ENCODE measurements at regions not wholly inside any gene's neighbourhood (a gene's known extent, or its start where the extent isn't known, plus 50 kb on each side); places are given as distances from the start of the nearest gene placed in this dataset.

DNA sequence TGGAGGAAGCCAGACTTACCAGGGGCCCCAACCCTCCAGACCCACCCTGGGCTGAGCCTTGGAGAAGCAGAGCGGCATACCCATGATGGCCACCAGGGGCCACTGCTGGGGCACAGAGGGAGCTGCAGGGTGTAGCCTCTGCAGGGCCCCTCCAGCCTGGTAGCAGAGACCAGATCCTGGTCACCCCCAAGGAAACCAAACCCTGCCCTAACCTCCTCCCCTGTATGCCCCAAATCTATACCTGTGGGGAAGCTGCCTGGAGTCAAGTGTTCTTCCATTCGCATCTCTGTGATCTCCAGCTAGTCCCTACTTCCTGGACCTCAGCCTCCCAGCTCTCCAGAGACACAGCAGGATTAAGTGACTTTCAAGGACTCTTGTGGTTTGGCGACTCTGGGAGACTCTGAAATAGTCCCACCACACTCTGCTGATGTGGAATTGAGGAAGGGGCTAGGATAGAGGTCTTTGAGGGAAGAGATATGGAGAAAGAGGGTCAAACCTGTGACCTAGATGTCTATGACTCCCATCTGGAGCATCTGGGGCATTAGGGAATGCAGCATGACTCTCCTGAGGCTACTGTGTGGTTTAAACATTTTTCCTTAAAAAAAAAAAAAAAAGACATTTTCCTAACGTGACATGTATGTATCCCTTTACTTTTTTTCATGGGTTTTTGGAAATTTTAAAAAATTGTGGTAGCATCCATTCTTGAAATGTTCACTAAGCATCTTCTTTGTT, 119.2 kb upstream of the IPO9 start:
- peak; percentile 32 for DNase-seq (ENCODE audit: low read depth)

DNA sequence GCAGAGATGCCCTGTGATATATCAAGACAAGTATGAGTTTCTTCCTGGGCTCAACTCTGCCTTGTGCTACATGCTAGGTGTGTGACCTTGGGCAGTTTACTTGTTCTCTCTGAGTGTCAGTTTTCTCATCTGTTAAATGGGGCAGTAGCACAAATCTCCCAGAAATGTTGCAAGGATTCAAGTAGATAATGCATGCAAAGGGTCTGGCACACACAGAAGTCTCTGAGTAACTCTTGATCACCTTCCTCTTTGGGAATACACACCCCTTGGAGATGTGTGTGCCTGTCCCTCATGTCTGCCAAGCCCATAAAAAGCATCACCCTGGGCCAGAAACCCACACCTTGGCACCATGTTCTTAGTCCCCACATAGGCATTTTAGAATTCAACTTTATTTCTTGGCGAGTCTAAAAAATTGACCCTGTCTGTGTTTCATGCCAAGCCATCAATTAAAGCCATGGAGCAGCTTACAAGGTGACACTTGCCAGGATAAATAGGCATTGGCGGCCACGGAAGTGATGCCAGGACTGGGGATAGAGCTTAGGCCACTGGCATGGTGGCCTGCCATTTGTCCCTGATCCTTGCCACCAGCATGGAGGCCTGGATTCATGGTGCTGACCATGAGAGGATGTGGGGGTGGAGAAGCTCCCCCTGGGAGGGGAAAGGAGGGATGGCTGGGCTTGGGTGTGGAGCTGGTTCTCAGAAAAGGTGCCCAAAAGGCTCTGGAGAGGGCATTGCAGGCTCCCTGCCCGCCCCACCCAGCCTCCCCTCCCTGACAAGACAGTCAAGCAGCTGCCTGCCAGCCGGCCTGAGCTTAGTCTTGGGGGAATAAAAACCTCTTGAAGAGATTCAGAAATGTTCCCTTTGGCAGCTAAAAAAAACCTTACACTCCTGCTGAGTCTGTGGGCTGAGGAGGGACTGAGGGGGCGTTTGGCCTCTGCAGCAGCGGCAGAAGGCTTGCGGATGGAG, 118.0 kb upstream of the IPO9 start:
- no peak for DNase-seq (ENCODE audit: low read depth)

DNA sequence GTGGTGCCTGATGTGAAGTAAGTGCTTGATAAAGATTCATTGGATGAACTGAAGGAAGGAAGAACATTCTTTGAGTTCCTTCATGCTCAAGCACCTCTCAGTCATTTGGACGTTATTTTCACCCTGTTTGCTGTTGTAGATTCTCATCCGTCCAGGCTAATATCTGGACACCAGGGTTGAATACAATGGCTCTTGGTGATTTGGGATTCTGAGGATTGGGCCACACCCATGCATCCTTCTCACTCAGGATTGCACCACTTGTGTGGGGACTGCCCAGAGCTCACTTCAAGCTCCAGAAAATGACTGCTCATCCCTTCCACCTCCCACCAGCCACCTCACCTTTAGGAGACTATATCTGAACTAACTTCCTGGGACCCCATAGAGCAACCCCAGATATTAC, 117.1 kb upstream of the IPO9 start:
- DNase-seq (ENCODE audit: low read depth), result no peak

DNA sequence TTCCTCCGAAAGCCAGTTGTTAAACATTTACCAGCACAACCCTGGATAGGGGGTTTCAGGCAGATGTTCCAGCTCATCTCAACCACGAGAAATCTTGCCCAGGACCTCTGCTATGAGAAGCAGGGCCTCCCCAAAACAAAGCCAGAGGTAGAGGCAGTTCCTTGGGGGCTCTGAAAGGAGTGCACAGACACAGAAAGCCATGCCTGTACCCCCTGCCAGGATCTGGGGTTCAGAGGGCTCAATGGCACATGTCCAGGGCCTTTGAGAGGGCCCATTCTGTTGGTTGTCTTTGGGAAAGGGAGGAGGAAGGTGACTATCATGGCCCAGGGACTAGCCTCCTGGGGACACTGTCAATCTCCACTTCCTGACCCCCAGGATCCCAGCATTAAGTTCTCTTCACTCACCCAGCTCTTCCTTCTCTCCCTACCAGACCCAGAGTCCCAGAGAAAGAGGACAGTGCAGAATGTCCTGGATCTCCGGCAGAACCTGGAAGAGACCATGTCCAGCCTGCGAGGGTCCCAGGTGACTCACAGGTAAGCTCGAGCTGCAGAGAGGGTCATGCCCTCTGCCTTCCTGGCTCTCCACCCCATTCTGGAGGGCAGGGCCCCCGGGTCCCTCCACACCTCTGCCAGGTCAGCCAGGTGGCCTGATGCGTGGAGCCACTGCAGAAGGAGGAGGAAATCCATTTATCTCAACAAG, 116.4 kb upstream of the IPO9 start:
- no peak for DNase-seq (ENCODE audit: low read depth)

DNA sequence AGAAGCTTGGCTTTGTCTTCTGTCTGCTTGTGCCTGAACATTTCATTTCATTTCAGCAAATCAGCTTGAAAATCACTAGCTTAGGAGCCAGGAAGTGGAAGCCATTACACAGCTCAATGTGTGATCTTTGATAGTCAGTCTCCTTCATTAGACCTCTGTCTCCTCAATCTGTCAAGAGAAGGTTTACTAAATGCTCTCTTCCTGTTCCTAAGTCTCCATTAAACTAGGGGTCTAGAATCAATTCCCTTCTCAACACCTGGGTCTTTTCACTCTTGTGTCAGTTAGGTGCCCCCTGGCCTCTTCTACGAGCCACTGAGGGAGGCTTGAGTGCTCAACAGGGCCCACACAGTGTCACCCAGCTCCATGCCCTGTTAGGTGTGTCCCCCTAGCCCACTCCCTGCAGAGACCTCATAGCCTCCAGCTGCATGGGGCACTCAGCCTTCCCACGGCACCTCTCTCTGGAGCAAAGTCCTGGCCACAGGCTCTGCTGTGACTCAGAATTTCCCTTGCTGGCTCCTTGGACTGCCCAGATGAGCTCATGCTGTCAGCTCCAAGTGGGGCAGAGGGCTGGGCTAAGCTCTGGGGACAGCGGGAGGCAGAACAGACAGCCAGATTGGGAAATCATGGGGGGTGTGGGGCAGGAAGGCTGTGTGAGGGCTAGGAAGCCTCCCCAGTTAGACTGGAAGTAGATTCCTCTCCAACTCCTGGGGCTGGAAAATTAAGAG, 115.7 kb upstream of the IPO9 start:
- no peak for DNase-seq (ENCODE audit: low read depth)

DNA sequence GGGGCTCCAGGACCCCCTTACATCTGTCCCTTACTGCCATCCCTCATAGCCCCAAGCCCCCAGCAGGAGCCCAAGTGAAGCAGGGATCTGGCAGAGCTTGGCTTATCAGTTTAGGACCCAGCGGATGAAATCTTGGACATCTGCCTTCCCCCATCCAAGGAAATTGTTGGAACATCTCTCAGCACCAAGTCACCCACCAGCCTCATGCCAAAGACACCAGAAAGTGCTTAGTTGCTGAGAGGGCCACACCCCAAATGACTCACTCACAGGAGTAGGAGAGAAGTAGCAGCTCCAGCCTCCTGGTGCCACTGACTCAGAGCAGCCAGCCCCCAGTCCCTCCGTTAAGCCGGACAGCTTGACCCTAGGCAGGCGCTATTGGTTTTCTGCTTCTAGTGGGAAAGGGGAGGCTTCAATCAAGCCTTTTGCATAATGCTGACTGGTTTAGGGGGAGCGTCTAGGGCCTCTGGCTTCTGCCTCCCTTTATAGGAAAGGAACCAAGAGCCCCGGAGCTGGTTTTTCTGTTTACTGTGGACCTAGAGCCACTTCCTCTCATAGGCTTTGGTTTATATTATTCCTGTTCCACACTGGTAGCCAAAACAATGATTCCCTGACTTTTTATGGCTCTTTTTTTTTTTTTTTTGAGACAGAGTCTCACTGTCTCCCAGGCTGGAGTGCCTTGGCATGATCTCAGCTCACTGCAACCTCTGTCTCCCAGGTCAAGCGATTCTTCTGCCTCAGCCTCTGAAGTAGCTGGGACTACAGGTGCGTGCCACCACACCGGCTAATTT, 114.2 kb upstream of the IPO9 start:
- no peak for DNase-seq (ENCODE audit: low read depth)

DNA sequence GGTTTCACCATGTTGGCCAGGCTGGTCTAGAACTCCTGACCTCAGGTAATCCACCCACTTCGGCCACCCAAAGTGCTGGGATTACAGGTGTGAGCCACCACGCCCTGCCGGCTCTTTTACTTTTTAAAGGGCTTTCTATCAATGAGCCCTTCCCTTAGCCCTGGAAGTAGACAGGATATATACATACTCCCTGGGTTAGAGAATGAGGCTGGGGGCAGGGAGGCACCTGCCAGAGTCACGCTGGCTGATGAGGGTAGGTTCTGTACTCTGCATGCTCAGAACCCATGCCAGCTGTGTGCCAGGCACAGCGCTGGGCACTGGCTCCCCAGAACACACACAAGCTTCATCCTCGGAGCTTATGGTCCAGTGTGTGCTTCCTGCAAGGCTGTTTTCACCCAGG, 113.6 kb upstream of the IPO9 start:
- no peak for DNase-seq (ENCODE audit: low read depth)

DNA sequence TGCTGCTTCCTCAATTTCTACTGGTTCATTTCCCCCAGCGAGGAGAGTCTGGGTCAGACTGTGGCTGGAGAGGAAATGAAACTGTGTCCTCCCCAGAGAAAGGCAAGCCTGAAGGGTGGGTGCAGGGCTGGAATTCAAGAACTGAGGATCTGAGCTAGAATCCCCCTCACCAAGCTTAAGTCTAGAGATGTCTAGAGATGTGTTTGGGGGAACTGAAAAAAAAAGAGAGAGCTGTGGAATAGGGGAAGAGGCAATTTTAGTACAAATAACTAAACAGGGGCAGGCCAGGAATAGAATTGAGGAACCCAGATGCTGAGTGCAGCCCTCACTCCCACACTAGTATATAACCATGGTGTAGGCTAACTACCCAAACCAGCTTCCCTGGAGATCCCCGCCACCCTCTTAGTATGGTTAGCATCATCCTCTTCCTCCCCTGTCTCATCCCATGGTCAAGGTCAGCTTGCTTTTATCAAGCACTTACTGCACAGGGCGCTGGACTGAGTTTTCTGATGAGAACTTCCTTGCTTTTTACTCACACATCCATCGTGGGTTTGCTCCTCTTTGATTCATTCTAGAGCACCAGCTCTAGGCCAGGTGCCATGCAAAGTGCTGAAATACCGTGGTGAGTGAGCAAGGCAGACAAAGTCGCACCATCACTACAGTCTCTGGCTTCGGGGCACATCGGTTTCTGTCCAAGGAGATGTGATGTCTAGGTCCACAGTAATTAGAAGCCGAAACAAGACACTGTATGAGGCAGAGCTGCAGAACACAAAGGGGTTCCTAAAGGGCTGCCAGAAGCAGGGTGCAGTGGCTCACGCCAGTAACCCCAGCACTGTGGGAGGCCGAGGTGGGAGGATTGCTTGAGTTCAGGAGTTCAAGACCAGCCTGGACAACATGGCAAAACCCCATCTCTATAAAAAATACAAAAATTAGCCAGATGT, 112.9 kb upstream of the IPO9 start:
- DNase-seq (ENCODE audit: low read depth), result no peak

DNA sequence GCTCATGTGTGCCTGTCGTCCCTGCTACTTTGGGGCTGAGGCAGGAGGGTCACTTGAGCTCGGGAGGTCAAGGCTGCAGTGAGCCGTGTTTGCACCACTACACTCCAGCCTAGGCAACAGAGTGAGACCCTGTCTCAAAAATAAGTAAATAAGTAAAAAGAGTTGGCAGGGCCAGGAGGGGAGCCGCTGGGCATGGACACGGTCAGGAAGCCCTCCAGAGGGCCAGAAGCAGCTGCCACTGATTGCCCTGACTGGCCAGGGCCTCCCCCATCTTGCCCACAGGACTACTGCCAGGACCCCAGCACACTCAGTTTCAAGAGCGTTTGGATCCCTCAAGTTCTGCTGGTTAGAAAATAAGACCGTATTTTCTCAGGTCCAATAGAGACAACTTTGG, 112.2 kb upstream of the IPO9 start:
- no peak for DNase-seq (ENCODE audit: low read depth)

DNA sequence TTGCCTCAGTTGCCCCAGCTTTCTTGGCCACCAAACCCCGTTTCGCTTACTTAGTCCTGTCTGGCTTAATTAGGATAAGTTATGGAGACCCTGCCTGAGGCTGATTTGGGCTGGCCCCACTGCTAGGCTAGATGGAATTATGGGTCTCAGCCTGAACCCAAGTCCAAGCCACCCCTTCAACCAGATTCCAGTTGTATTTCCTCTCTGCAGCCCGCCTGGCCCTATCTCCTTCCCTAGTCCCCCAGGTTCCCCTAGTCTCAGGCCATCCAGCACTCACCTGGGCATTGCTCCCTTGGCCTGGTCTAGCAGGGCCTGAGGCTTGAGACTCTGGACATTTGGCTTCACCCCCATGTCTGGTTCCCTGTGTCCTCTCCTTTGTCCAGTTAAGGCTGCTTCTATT, 111.7 kb upstream of the IPO9 start:
- DNase-seq (ENCODE audit: low read depth), result no peak

DNA sequence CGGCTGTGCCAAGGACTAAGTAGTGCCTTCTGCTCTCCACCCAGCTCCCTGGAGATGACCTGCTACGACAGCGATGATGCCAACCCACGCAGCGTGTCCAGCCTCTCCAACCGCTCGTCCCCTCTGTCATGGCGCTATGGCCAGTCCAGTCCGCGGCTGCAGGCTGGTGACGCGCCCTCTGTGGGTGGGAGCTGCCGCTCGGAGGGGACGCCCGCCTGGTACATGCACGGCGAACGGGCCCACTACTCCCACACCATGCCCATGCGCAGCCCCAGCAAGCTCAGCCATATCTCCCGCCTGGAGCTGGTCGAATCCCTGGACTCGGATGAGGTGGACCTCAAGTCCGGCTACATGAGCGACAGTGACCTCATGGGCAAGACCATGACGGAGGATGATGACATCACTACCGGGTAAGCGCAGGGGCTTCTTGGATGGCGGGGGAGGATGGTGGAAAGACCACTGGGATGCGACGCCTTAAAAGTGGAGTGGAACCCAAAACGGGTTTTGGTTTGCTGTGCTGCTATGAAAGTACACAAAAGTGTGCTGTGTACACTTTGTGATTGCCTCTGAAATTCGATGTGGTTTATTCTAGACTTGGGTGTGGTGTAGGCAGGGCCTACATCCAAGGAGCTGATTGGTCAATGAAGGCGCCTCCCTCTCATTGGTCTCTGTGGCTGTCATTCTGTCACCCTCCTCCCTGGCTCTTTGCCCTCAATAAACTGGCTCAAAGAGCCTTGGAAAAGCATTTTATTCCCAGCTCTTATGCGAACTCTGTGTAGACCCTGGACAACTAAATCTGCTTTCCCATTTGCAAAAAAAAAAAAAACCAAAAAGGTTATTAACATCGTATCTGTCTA, 110.4 kb upstream of the IPO9 start:
- DNase-seq (ENCODE audit: low read depth), result no peak

DNA sequence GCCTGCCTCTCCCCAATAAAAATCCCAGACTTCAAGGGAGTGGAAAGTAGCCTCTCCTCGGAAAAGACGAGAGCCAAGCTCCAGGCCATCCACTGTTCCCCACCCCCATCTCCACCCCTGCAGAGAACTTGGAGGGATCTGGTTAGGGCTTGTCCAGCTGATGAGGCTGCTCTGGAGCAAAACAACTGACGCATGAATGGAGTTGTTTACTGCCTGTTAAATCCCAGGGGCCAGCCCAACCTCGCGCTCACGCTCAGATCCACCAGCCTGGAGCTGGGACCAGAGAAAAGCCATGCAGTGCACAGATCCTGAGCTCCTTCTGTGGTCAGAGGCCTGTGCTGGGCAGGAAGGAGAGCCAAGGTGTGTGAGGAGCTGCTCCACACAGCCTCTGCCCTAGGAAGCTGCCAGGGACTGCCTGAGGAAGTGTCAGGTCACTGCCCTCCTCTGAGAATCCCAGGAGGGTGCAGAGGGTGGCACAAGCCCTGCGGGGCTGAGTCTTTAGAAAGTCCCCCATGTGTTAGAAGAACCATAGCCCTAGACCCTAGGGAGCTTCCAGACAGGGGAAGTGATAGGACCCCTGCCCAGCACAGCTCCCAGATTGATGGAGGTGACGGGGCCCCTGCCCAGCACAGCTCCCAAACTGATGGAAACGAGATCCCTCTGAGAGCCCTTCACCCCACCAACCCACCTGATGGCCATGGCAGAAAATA, 109.0 kb upstream of the IPO9 start:
- DNase-seq (ENCODE audit: low read depth), result no peak

DNA sequence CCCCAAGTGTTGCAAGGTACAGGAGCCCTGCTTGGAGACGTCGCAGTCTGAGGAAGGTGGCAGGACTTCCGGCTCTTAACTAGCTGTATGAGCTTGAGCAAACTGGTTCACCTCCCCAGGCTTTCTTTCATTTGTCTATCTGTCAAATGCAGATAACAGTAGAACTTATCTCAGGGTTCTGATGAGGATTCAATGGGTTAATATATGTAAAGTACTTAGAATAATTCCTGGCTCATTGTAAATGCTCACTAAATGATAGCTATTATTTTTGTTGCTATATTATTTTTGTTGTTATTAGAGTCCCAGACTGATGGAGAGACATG, 108.5 kb upstream of the IPO9 start:
- no peak for DNase-seq (ENCODE audit: low read depth)

DNA sequence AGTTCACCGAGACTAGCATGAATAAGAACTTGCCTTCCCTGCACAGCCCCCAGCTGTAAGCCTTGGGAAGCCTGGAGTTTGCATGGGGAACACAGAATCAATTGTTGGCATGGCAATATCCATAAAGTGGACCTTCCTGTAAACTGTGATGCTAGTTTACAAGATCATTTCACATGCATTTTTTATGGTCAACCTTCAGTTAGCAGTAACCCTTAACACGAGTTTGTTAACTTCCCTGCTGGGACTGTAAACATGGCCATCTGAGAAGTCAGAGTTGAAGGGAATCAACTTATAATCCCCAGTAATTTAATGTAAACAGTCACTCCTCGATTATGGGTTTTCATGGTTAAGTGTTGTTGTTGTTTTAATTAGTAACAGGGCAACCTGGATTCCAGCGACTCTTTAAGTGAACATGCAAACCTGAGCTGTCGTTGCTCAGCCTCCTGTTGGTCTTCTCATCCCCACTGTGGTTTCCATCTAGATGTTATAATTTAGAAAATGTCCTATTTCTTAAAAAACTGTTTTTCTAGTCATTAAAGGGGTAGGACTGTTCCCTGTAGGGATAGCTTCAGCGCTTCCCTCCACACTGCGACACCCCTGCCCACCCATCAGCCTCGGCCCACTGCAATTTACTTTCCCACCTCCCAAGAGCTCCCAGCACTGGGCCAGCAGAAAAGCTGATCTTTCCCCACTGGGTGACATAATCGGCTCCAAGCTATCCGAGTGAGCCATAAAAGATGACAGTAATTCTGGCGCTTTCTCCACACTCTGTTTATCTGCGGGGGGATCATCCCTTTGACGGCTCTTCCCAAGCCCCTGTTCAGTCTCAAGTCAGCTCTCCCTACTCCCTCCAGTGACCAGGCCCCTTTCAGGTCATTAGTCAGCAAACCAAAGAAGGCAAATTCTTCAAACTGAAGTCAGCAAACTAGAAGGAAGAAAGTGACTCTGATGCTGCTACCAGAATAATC, 107.6 kb upstream of the IPO9 start:
- no peak for DNase-seq (ENCODE audit: low read depth)

DNA sequence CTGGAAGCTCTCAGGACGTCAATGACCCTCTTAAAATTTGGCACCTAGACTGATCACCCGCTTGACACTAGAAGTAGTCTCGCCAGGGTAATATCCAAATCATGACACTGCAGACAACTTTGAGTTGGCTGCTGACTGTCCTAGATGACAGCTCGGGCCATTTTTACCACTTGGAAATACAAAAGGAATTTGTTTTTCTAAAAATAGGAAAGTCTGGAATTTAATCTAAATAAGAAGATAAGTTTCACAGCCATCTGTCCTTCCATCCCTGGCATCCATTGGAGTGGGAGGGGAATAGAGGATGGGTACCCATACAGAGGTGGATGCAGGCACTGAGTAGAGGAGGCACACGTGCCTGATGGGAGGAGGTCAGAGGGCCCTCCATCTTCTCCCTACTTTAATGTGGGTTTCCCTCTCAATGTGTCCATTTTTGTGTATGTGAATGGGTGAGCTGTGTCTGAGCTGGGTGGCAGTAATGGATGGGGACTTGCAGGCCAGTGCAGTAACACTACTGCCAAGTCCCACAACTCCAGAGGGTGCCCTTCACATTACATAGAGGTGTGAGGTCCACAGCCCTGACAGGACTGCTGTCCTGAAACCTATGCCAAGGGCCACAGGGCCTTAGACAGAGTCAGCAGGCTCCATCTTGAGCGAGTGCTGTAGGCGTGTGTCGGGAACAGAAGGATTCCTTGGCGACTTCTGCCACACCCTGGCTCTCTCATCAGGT, 104.8 kb upstream of the IPO9 start:
- no peak for DNase-seq (ENCODE audit: low read depth)

DNA sequence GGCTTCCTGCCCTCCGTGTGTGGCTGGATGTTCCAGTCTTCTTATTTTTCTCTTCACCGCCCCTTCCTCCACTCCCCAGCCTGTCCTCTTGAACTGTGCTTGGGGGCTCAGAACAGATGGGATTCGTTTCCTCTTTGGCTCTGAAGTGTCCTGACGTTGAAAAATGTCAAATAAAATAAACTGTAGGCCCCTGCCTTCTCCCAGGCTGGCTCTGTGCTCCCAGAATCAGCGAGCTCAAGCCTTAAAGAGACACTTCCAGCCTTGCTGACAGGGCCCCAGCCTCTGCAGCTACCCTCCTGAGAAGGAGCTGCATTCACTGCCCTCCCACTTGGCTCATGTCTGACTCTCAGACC, 104.2 kb upstream of the IPO9 start:
- DNase-seq (ENCODE audit: low read depth), result no peak

DNA sequence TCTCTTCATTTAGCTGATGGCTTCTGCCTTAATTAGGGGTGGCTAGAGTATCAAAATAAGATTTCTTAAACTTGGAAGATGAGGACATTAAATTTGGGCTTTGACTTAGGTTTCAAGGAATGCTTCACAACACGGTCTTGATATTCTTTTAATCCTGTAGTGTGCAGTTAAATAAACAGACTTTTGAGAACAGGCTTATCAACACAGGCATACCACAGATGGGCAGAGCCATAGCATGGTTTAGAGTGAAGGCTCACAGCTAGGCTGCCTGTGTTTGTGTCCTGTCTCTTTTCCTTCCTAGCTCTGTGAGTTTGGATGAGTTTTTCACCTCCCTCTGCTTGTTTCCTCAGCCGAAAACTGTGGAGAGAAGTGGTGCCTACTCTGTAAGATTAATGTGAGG, 102.3 kb upstream of the IPO9 start:
- DNase-seq (ENCODE audit: low read depth), result no peak
